ENCODE measurements at regions not wholly inside any gene's neighbourhood (a gene's known extent, or its start where the extent isn't known, plus 50 kb on each side); places are given as distances from the start of the nearest gene placed in this dataset.
"Not testable (repeated sequence)": the region's sequence is repeated elsewhere in the genome, so short reads cannot be mapped to it uniquely, and the experiment has no call there.

DNA sequence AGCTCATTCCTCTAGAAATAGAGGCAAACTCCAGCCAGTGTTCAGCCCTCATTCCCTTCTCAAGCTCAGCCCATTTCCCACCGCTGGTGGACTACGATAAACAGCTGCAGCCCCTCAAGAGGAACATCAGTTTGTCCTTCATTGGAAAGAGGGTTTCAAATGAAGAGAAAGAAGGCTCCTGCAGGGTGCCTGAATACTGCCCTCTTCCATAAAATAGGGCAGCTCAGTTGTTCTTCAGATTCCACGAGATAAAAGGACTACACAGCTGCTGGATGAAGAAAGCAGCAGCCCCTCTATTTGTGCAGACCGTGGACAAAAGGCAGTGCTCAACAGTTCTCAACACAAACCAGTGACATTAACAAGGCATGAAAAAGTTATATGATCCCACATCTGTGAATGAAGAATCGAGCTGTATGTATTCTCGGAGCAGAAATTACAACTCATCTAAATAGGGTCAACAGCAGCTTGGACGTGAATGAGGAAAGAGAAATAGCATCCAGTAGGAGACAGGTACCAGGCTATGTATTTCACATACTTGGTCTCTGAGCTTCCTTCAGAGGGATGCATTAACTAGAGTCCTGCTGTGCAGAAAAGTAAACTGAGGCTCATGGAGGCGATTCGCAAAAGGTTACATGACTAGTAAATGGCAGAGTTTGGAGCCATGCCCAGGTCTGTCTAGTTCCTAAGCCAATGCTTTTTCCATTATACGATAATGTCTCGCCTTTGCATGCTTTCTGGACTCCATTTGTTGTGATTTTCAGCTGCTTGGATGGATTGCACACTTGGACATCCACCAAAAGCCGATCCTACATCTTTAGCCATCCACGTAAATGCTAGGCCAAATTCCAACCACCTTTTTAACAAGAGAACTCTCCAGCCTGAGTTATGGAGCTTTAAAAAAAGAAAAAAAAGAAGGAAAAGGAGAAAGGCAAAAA, 301.2 kb upstream of the PPARGC1A start:
- H3K27me3 Mint-ChIP-seq (ENCODE audit: low read depth): no peaks in the 10 kb centered on the region
- no peak overlapping the region for H3K4me3 Mint-ChIP-seq
- no peak overlapping the region for H3K27ac Mint-ChIP-seq

DNA sequence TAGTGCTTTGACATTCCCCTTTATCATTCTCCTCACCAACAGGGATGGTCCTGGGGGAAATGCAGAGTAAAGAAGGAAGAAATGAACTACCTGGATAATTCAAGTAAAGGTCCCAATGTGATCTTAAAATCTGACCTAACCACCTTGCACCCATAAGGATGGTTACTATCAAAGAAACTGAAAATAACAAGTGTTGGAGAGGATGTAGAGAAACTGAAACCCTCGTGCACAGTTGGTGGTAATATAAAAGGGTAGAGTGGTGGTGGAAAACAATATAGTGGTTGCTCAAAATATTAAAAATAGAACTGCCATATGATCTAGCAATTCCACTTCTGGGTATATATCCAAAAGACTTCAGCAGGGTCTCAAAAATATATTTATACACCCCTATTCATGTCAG, 298.6 kb upstream of the PPARGC1A start:
- ATAC-seq (replicated peaks in 1 of 2): no peak
- H3K27ac Mint-ChIP-seq: no peak overlapping the region
- no peaks in the 10 kb centered on the region for H3K27me3 Mint-ChIP-seq (ENCODE audit: low read depth)
- H3K36me3 Mint-ChIP-seq (ENCODE audit: insufficient read depth in 2 of 2): no peaks in the 10 kb centered on the region
- DNase-seq: no peak
- H3K4me3 Mint-ChIP-seq: no peak overlapping the region
- H3K9me3 Mint-ChIP-seq: peaks cover 0 to 2% of the 10 kb centered on the region in 2 donors
- H3K4me1 Mint-ChIP-seq (ENCODE audit: low read depth): no peaks in the 10 kb centered on the region

More for the DNA sequence above, 301.2 kb upstream of the PPARGC1A start:
- no peaks in the 10 kb centered on the region for H3K4me1 Mint-ChIP-seq (ENCODE audit: low read depth)
- ATAC-seq (replicated peaks in 1 of 2) (no peak), DNase-seq (no peak)
- H3K36me3 Mint-ChIP-seq (ENCODE audit: insufficient read depth in 2 of 2): no peaks in the 10 kb centered on the region
- peaks cover 0 to under 1% of the 10 kb centered on the region in 2 donors for H3K9me3 Mint-ChIP-seq

DNA sequence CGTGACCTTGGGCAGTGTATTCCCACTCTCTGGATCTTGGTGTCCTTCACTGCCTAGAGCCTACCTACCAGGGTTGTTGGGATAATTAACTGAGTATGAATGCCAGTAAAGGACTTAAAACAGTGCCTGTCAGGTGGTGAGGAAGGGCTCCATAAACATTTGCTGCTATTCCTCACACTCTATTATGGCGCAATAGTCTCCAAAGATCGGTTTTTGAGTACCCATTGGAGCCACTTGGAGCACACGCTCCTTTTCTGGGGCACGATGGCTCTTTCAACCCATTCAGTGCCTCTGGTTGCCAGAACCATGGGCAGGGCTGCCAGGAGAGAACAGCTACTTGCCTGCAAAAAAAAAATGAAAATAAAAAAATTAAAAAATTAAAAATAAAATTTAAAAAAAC, 296.6 kb upstream of the PPARGC1A start:
- H3K36me3 Mint-ChIP-seq (ENCODE audit: insufficient read depth in 2 of 2): no peaks in the 10 kb centered on the region
- H3K27ac Mint-ChIP-seq: no peak overlapping the region
- ATAC-seq (replicated peaks in 1 of 2) (no peak), DNase-seq (no peak)
- no peaks in the 10 kb centered on the region for H3K4me1 Mint-ChIP-seq (ENCODE audit: low read depth)
- H3K27me3 Mint-ChIP-seq (ENCODE audit: low read depth): no peaks in the 10 kb centered on the region
- peaks cover 0 to 2% of the 10 kb centered on the region in 2 donors for H3K9me3 Mint-ChIP-seq
- H3K4me3 Mint-ChIP-seq: no peak overlapping the region

DNA sequence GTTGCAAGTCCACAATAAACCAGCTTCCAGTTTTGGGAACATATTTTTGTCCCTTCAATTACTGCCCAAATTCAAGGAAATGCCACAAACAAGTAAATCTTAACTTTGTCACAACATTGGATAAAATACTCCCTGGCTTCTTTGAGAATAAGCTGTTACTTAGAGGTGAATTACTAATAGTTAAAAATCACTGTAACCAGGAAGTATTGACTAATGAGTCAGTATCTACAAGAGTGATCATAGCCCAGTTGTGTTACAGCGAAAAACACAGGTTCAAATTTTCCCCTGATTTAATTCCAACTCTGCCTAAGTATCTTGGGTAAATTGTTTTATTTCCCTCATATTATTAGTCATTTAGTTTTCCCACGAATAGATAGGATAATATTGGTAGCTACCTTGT, 291.2 kb upstream of the PPARGC1A start:
- Mint-ChIP-seq H3K9me3 (peaks cover 0 to 7% of the 10 kb centered on the region in 2 donors), H3K4me3 (no peak overlapping the region), H3K27ac (no peak overlapping the region), H3K4me1 (ENCODE audit: low read depth) (no peaks in the 10 kb centered on the region), H3K27me3 (ENCODE audit: low read depth) (no peaks in the 10 kb centered on the region), H3K36me3 (ENCODE audit: insufficient read depth in 2 of 2) (no peaks in the 10 kb centered on the region)
- DNase-seq (no peak), ATAC-seq (replicated peaks in 1 of 2) (no peak)

DNA sequence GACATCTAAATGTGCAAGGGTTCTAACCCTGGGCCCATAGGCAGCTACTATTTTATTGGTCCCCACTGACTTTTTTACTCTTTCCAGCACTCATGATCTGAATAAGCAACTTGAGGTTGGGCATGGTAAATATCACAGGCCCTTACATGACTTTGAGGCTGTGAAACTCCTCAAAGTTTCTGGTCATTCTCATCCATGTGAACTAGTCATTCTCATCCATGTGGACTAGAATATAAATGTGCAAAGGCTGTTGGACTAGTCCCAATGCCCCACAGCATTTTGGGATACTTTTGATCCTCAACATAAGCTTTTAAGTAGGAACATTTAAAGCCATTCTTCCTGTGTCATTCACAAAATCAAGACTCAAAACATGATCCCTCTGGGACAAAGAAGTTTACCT, 290.7 kb upstream of the PPARGC1A start:
- H3K4me3 Mint-ChIP-seq: no peak overlapping the region
- no peak for ATAC-seq (replicated peaks in 1 of 2)
- no peaks in the 10 kb centered on the region for H3K4me1 Mint-ChIP-seq (ENCODE audit: low read depth)
- H3K36me3 Mint-ChIP-seq (ENCODE audit: insufficient read depth in 2 of 2): peaks cover 0 to 1% of the 10 kb centered on the region in 2 donors
- H3K27ac Mint-ChIP-seq: no peak overlapping the region
- H3K27me3 Mint-ChIP-seq (ENCODE audit: low read depth): no peaks in the 10 kb centered on the region
- peaks cover 2 to 6% of the 10 kb centered on the region in 2 donors for H3K9me3 Mint-ChIP-seq
- DNase-seq: no peak

DNA sequence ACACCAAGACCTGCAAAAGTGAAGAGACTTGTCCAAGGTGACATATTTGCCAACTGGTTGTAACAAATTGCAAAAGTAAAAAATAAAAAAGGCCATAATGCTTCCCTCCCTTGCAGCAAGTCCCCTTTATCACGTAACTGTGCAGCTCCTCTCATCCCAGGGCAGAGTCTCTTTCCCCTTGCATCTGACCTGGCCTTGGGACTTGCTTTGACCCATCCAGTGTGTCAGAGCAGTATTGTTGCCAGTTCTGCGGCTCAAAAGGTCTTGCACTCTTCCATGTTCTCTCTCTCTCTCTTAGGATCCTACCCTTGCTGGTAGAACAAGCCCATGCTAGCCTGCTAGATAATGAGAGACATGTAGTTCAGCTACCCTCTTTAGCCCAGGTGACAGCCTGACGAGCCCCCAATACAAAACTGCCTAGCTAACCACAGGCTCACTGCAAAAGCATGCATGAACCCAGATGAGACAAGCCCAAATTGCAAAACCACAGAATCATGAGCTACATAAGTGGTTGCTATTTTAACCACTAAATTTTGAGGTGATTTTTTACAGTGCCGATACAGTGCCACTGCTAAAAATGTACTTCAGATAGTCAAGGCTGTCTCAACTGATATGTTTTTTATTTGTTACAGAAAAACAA, 289.5 kb upstream of the PPARGC1A start:
- H3K4me1 Mint-ChIP-seq (ENCODE audit: low read depth): no peaks in the 10 kb centered on the region
- H3K27ac Mint-ChIP-seq: no peak overlapping the region
- DNase-seq: no peak
- H3K36me3 Mint-ChIP-seq (ENCODE audit: insufficient read depth in 2 of 2): peaks cover 0 to 1% of the 10 kb centered on the region in 2 donors
- no peak for ATAC-seq (replicated peaks in 1 of 2)
- H3K27me3 Mint-ChIP-seq (ENCODE audit: low read depth): no peaks in the 10 kb centered on the region
- H3K4me3 Mint-ChIP-seq: no peak overlapping the region
- peaks cover 2 to 6% of the 10 kb centered on the region in 2 donors for H3K9me3 Mint-ChIP-seq

DNA sequence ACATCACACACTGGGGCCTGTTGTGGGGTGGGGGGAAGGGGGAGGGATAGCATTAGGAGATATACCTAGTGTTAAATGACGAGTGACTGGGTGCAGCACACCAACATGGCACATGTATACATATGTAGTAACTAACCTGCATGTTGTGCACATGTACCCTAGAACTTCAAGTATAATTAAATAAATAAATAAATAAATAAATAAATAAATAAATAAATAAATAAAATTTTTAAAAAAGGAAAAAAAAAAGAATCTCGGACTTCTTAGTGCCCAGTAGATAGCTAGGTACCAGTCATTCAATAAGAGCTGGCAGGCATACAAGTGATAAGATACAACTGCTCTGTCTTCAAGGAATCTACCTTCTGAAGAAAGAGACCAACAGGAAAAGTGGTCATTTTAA, 287.6 kb upstream of the PPARGC1A start:
- H3K27ac Mint-ChIP-seq; ATAC-seq (replicated peaks in 1 of 2); H3K9me3 Mint-ChIP-seq; H3K4me1 Mint-ChIP-seq (ENCODE audit: low read depth); H3K27me3 Mint-ChIP-seq (ENCODE audit: low read depth); H3K36me3 Mint-ChIP-seq (ENCODE audit: insufficient read depth in 2 of 2); DNase-seq; H3K4me3 Mint-ChIP-seq: not testable (repeated sequence)

DNA sequence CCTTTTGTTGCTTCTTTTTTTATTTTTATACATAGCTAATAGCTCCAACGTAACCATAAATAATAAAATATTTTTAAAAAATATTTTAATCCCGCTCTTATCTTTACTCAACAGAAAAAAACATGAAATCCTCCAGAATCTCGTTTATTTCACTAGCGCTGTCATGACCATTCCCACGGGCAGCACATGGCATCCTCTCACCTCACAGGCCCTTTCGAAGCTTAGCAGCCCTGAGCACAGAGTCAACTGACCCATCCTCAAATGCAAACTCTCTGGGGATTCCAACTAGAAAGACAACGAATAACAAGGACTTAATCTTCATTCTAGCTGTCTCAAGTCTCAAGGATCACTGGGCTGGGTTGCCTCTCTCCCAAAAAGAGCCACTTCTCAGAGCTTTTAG, 285.9 kb upstream of the PPARGC1A start:
- no peak overlapping the region for H3K4me3 Mint-ChIP-seq
- H3K9me3 Mint-ChIP-seq: peaks cover 4 to 6% of the 10 kb centered on the region in 2 donors

DNA sequence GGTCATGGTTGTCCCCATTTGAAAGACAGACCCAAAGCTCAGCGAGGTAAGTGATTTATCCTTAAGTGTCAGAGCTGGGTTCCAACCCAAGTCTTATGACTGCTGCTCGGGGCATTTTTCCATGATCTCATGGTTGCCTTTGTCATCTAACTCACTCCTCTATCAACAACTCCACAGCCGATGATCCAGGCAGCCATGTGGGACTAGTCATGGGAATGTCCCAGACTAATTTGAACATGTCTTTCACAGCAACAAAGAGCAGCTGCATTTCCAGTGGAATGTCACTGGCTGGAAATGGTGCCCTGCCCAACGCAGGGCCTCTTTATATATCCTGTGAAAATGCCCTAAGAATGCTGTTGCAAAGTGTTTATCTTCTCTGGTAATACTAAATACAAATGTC, 284.8 kb upstream of the PPARGC1A start:
- peaks cover 4 to 6% of the 10 kb centered on the region in 2 donors for H3K9me3 Mint-ChIP-seq

More for the DNA sequence above, 285.9 kb upstream of the PPARGC1A start:
- Mint-ChIP-seq H3K27me3 (ENCODE audit: low read depth) (no peaks in the 10 kb centered on the region), H3K36me3 (ENCODE audit: insufficient read depth in 2 of 2) (peaks cover 0 to 1% of the 10 kb centered on the region in 2 donors), H3K27ac (no peak overlapping the region), H3K4me1 (ENCODE audit: low read depth) (no peaks in the 10 kb centered on the region)
- no peak for ATAC-seq (replicated peaks in 1 of 2)
- DNase-seq: no peak

DNA sequence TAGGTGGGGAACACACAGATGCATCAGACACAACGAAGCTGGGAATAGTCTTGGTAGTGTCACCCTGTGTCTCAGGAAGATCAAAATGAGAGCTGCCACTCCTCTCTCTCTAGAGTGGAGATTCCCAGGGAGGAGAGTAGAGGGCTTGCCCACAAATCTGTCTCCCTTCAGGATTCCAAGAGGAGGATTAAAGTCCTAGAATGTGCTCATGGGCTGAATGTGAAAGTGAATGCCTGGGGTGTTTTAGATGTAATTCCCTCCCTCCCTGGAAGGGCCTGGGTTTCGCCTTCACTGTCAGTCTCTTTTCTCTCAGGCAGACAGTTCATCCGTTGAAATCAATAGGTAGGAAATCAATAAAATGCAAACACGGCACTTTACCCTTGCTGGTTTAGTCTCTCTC, 282.6 kb upstream of the PPARGC1A start:
- DNase-seq (no peak), ATAC-seq (replicated peaks in 1 of 2) (no peak)
- H3K9me3 Mint-ChIP-seq: peaks cover 2 to 4% of the 10 kb centered on the region in 2 donors
- H3K4me1 Mint-ChIP-seq (ENCODE audit: low read depth): no peaks in the 10 kb centered on the region
- H3K27ac Mint-ChIP-seq: no peak overlapping the region
- H3K4me3 Mint-ChIP-seq: no peak overlapping the region
- no peaks in the 10 kb centered on the region for H3K27me3 Mint-ChIP-seq (ENCODE audit: low read depth)
- peaks cover 0 to 1% of the 10 kb centered on the region in 2 donors for H3K36me3 Mint-ChIP-seq (ENCODE audit: insufficient read depth in 2 of 2)

More for the DNA sequence above, 284.8 kb upstream of the PPARGC1A start:
- Mint-ChIP-seq H3K4me1 (ENCODE audit: low read depth) (no peaks in the 10 kb centered on the region), H3K27ac (no peak overlapping the region), H3K27me3 (ENCODE audit: low read depth) (no peaks in the 10 kb centered on the region), H3K4me3 (no peak overlapping the region), H3K36me3 (ENCODE audit: insufficient read depth in 2 of 2) (peaks cover 0 to 1% of the 10 kb centered on the region in 2 donors)
- DNase-seq: no peak
- ATAC-seq (replicated peaks in 1 of 2): no peak

DNA sequence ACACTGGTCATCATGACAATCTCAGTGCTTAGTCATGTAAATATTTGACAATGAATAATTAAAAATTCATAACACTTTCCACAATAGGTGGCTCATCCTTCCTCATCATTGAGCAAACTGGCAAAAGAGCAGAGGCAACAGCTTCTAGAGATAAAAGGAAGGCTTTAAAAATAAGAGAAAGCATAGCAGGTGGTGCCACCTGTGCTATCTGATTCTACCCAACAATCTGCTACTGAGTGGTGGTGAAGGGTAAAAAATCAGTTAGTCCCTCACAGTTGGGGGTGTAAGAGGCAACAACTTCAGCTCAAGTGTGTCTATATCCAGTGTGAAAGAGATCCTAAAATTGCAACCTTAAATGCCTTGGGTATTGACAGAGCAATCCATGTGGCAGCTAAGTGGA, 280.1 kb upstream of the PPARGC1A start:
- ATAC-seq (replicated peaks in 1 of 2) (no peak), DNase-seq (no peak)
- no peak overlapping the region for H3K27ac Mint-ChIP-seq
- H3K4me1 Mint-ChIP-seq (ENCODE audit: low read depth): no peaks in the 10 kb centered on the region
- H3K9me3 Mint-ChIP-seq: peaks cover 0 to 2% of the 10 kb centered on the region in 2 donors
- no peak overlapping the region for H3K4me3 Mint-ChIP-seq
- H3K27me3 Mint-ChIP-seq (ENCODE audit: low read depth): no peaks in the 10 kb centered on the region
- H3K36me3 Mint-ChIP-seq (ENCODE audit: insufficient read depth in 2 of 2): no peaks in the 10 kb centered on the region

DNA sequence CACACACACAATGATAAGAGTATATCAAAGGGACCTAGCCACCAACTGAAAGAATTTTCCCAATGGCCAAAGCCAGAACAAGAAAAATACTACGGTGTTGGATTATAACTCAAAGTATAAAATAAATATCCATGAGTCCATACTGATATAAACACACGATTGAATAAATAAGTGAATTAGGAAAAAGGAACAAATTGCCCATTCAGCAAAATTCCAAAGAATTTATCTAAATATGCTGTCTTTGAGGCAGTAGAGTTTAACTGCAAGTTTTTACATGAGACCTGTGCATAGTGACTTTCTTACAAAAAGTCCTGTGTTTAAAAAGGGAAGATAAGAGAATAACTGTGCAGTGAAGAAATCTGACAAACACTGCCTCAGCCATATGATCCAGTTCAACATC, 278.8 kb upstream of the PPARGC1A start:
- Mint-ChIP-seq H3K36me3 (ENCODE audit: insufficient read depth in 2 of 2) (no peaks in the 10 kb centered on the region), H3K9me3 (peaks cover 0 to 2% of the 10 kb centered on the region in 2 donors), H3K4me3 (no peak overlapping the region), H3K27me3 (ENCODE audit: low read depth) (no peaks in the 10 kb centered on the region), H3K27ac (no peak overlapping the region), H3K4me1 (ENCODE audit: low read depth) (no peaks in the 10 kb centered on the region)
- ATAC-seq (replicated peaks in 1 of 2) (no peak), DNase-seq (no peak)

DNA sequence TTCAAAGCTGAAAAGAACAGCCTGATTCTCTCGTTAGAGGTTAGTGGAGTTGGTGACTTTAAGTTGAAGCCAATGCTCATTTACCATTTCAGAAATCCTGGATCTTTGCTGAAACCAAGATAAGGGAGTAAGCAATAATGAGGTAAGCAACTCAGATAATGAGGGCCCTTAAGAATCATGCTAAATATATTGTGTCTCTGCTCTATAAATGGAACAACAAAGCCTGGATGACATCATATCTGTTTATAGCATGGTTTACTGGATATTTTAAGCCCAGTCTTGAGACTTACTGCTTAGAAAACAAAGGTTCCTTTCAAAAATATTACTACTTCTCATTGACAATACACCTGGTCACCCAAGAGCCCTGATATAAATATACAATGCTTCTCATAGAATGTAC, 276.7 kb upstream of the PPARGC1A start:
- ATAC-seq (replicated peaks in 1 of 2) (no peak), DNase-seq (no peak)
- Mint-ChIP-seq H3K9me3 (peaks cover 2% of the 10 kb centered on the region in 2 donors), H3K27me3 (ENCODE audit: low read depth) (no peaks in the 10 kb centered on the region), H3K36me3 (ENCODE audit: insufficient read depth in 2 of 2) (no peaks in the 10 kb centered on the region), H3K27ac (no peak overlapping the region), H3K4me3 (no peak overlapping the region), H3K4me1 (ENCODE audit: low read depth) (no peaks in the 10 kb centered on the region)
